Left ventricle myocardium inferior (tissue), 1 donor: ENCODE measurements at regions not wholly inside any gene's neighbourhood (a gene's known extent, or its start where the extent isn't known, plus 50 kb on each side); places are given as distances from the start of the nearest gene placed in this dataset.

Experiments used
- DNase-seq: peaks from one replicate; pipeline ENCODE4 v3.0.0-alpha.2; 2020
- H3K27ac ChIP-seq: fragments of 200-600 bp; replicated peaks from 2 replicates; pipeline ENCODE4 v1.8.0; 2021
- H3K27me3 ChIP-seq: fragments of 200-600 bp; 2 replicates; pipeline ENCODE4 v1.8.0; 2021; ENCODE audit warnings: low read depth
- H3K36me3 ChIP-seq: fragments of 200-600 bp; 2 replicates; pipeline ENCODE4 v1.8.0; 2021
- H3K4me1 ChIP-seq: fragments of 200-600 bp; 2 replicates; pipeline ENCODE4 v1.8.0; 2021
- H3K4me3 ChIP-seq: fragments of 200-600 bp; 2 replicates; pipeline ENCODE4 v1.8.0; 2021; ENCODE audit warnings: mild to moderate bottlenecking, moderate library complexity
- H3K9me3 ChIP-seq: fragments of 200-600 bp; replicated peaks from 2 replicates; pipeline ENCODE4 v1.8.0; 2021
- CTCF ChIP-seq: fragments of 200-600 bp; IDR thresholded peaks from 2 replicates; pipeline ENCODE4 v1.8.0; 2021; ENCODE audit warnings: antibody characterized with exemption, mild to moderate bottlenecking, borderline replicate concordance
- intact Hi-C: fragments of 100-400 bp; cut with micrococcal nuclease; formaldehyde crosslinking; loops from one replicate; pipeline ENCODE4 v1.11.0; 2022
- donor health status: DM: no; HTN: yes; CAD: no; lungs with severe emphysema.

GRCh38 chr10:128723631-128724205, 597.5 kb upstream of the MKI67 start:
- Histone ChIP-seq H3K9me3 (no peaks in the 10 kb centered on the region), H3K36me3 (no peaks in the 10 kb centered on the region), H3K27me3 (peaks cover 18% of the 10 kb centered on the region), H3K4me1 (no peaks in the 10 kb centered on the region), H3K27ac (no peak overlapping the region), H3K4me3 (no peak overlapping the region)
- no peak for DNase-seq
- intact Hi-C loops, result no loop called here
- no peak for TF ChIP-seq CTCF

- TF ChIP-seq CTCF, result no peak
- Histone ChIP-seq H3K36me3 (no peaks in the 10 kb centered on the region), H3K4me1 (no peaks in the 10 kb centered on the region), H3K9me3 (no peaks in the 10 kb centered on the region), H3K4me3 (no peak overlapping the region), H3K27ac (no peak overlapping the region), H3K27me3 (peaks cover 32% of the 10 kb centered on the region)
- DNase-seq, result no peak
- intact Hi-C loops, result no loop called here
Observed at GRCh38 chr10:128725531-128725930, 599.3 kb upstream of the MKI67 start.

- no peaks in the 10 kb centered on the region for H3K9me3 ChIP-seq
- H3K27me3 ChIP-seq, result peaks cover 45% of the 10 kb centered on the region
- DNase-seq, result no peak
- H3K27ac ChIP-seq, result no peak overlapping the region
- no peaks in the 10 kb centered on the region for H3K4me1 ChIP-seq
- TF ChIP-seq CTCF, result no peak
- no peak overlapping the region for H3K4me3 ChIP-seq
- no peaks in the 10 kb centered on the region for H3K36me3 ChIP-seq
- intact Hi-C loops, result no loop called here
Observed at GRCh38 chr10:128727114-128727513, 600.9 kb upstream of the MKI67 start.

GRCh38 chr10:128729910-128730420, 603.7 kb upstream of the MKI67 start:
- peaks cover 57% of the 10 kb centered on the region for H3K27me3 ChIP-seq
- no peaks in the 10 kb centered on the region for H3K9me3 ChIP-seq
- no peak overlapping the region for H3K4me3 ChIP-seq
- no peaks in the 10 kb centered on the region for H3K4me1 ChIP-seq
- intact Hi-C loops, result no loop called here
- TF ChIP-seq CTCF, result no peak
- no peaks in the 10 kb centered on the region for H3K36me3 ChIP-seq
- no peak for DNase-seq
- H3K27ac ChIP-seq, result no peak overlapping the region

GRCh38 chr10:128730922-128731321, 604.7 kb upstream of the MKI67 start:
- intact Hi-C loops, result no loop called here
- no peak for DNase-seq
- TF ChIP-seq CTCF, result no peak
- Histone ChIP-seq H3K27me3 (peaks cover 62% of the 10 kb centered on the region), H3K4me3 (no peak overlapping the region), H3K27ac (no peak overlapping the region), H3K36me3 (no peaks in the 10 kb centered on the region), H3K9me3 (no peaks in the 10 kb centered on the region), H3K4me1 (no peaks in the 10 kb centered on the region)

- H3K4me1 ChIP-seq, result no peaks in the 10 kb centered on the region
- H3K27ac ChIP-seq, result no peak overlapping the region
- TF ChIP-seq CTCF, result no peak
- intact Hi-C loops, result no loop called here
- H3K27me3 ChIP-seq, result peaks cover 61% of the 10 kb centered on the region
- H3K9me3 ChIP-seq, result no peaks in the 10 kb centered on the region
- H3K36me3 ChIP-seq, result no peaks in the 10 kb centered on the region
- no peak overlapping the region for H3K4me3 ChIP-seq
- no peak for DNase-seq
Observed at GRCh38 chr10:128734161-128734560, 607.9 kb upstream of the MKI67 start.
